Activated naive CD8-positive, alpha-beta T cell treated with anti-CD3 and anti-CD28 coated beads for 36 hours (primary cell): ENCODE measurements at regions not wholly inside any gene's neighbourhood (a gene's known extent, or its start where the extent isn't known, plus 50 kb on each side); places are given as distances from the start of the nearest gene placed in this dataset.
"Not testable (repeated sequence)": the region's sequence is repeated elsewhere in the genome, so short reads cannot be mapped to it uniquely, and the experiment has no call there.

Experiments used
- DNase-seq: peaks from one replicate; pipeline ENCODE4 v3.0.0; 2021
- H3K27ac Mint-ChIP-seq: one replicate; pipeline ENCODE4 v1.8.0; 2022; ENCODE audit warnings: mild to moderate bottlenecking, moderate library complexity, mixed read lengths
- H3K27me3 Mint-ChIP-seq: one replicate; pipeline ENCODE4 v1.8.0; 2022; ENCODE audit warnings: mild to moderate bottlenecking, mixed read lengths
- H3K36me3 Mint-ChIP-seq: one replicate; pipeline ENCODE4 v1.8.0; 2021; ENCODE audit warnings: mild to moderate bottlenecking, mixed read lengths
- H3K4me1 Mint-ChIP-seq: one replicate; pipeline ENCODE4 v1.8.0; 2021; ENCODE audit warnings: mixed read lengths
- H3K4me3 Mint-ChIP-seq: one replicate; pipeline ENCODE4 v1.8.0; 2022; ENCODE audit warnings: mild to moderate bottlenecking, moderate library complexity, mixed read lengths
- H3K9me3 Mint-ChIP-seq: one replicate; pipeline ENCODE4 v1.8.0; 2022; ENCODE audit warnings: mixed read lengths

GRCh38 chr12:131231032-131231980, 277.6 kb downstream of the ADGRD1 start:
- peaks cover 8% of the 10 kb centered on the region for H3K4me1 Mint-ChIP-seq
- H3K4me3 Mint-ChIP-seq = no peak overlapping the region
- H3K36me3 Mint-ChIP-seq = no peaks in the 10 kb centered on the region
- no peak overlapping the region for H3K27ac Mint-ChIP-seq
- DNase-seq = no peak
- no peaks in the 10 kb centered on the region for H3K9me3 Mint-ChIP-seq
- H3K27me3 Mint-ChIP-seq = peaks cover 40% of the 10 kb centered on the region

- Mint-ChIP-seq H3K27me3 (peaks cover 39% of the 10 kb centered on the region), H3K27ac (no peak overlapping the region), H3K4me1 (peaks cover 8% of the 10 kb centered on the region), H3K9me3 (no peaks in the 10 kb centered on the region), H3K36me3 (no peaks in the 10 kb centered on the region), H3K4me3 (no peak overlapping the region)
- DNase-seq = no peak
These were observed 278.3 kb downstream of the ADGRD1 start for GRCh38 chr12:131232036-131232435.

GRCh38 chr12:131232872-131233271, 279.2 kb downstream of the ADGRD1 start:
- H3K4me1 Mint-ChIP-seq, H3K9me3 Mint-ChIP-seq, H3K27ac Mint-ChIP-seq, H3K4me3 Mint-ChIP-seq, DNase-seq, H3K36me3 Mint-ChIP-seq: not testable (repeated sequence)
- H3K27me3 Mint-ChIP-seq = peaks cover 35% of the 10 kb centered on the region

GRCh38 chr12:131233850-131234789, 280.4 kb downstream of the ADGRD1 start:
- H3K4me3 Mint-ChIP-seq, H3K36me3 Mint-ChIP-seq, H3K4me1 Mint-ChIP-seq, DNase-seq, H3K9me3 Mint-ChIP-seq, H3K27ac Mint-ChIP-seq: not testable (repeated sequence)
- peaks cover 26% of the 10 kb centered on the region for H3K27me3 Mint-ChIP-seq

GRCh38 chr12:131234841-131235271, 281.1 kb downstream of the ADGRD1 start:
- DNase-seq, H3K4me3 Mint-ChIP-seq, H3K27ac Mint-ChIP-seq, H3K36me3 Mint-ChIP-seq, H3K4me1 Mint-ChIP-seq, H3K9me3 Mint-ChIP-seq: not testable (repeated sequence)
- H3K27me3 Mint-ChIP-seq = peaks cover 21% of the 10 kb centered on the region

GRCh38 chr12:131235871-131236271, 282.2 kb downstream of the ADGRD1 start:
- peaks cover 6% of the 10 kb centered on the region for H3K4me1 Mint-ChIP-seq
- H3K36me3 Mint-ChIP-seq = no peaks in the 10 kb centered on the region
- H3K27me3 Mint-ChIP-seq = peaks cover 11% of the 10 kb centered on the region
- H3K27ac Mint-ChIP-seq = no peak overlapping the region
- H3K4me3 Mint-ChIP-seq = no peak overlapping the region
- H3K9me3 Mint-ChIP-seq = no peaks in the 10 kb centered on the region
- DNase-seq = no peak

GRCh38 chr12:131239384-131240094, 285.8 kb downstream of the ADGRD1 start:
- peaks cover 3% of the 10 kb centered on the region for H3K9me3 Mint-ChIP-seq
- H3K4me3 Mint-ChIP-seq = no peak overlapping the region
- H3K27ac Mint-ChIP-seq = peak overlapping the region; percentile 34
- H3K36me3 Mint-ChIP-seq = no peaks in the 10 kb centered on the region
- H3K27me3 Mint-ChIP-seq = no peaks in the 10 kb centered on the region
- peaks cover 6% of the 10 kb centered on the region for H3K4me1 Mint-ChIP-seq
- no peak for DNase-seq

- Mint-ChIP-seq H3K36me3 (no peaks in the 10 kb centered on the region), H3K4me3 (no peak overlapping the region), H3K27me3 (no peaks in the 10 kb centered on the region), H3K27ac (no peak overlapping the region), H3K4me1 (peaks cover 6% of the 10 kb centered on the region), H3K9me3 (peaks cover 3% of the 10 kb centered on the region)
- DNase-seq = no peak
These were observed 287.8 kb downstream of the ADGRD1 start for GRCh38 chr12:131241517-131241916.

GRCh38 chr12:131242741-131243496, 289.2 kb downstream of the ADGRD1 start:
- Mint-ChIP-seq H3K27me3 (peaks cover 4% of the 10 kb centered on the region), H3K27ac (no peak overlapping the region), H3K36me3 (no peaks in the 10 kb centered on the region), H3K4me1 (peaks cover 6% of the 10 kb centered on the region), H3K4me3 (peak overlapping the region; percentile 7), H3K9me3 (peaks cover 3% of the 10 kb centered on the region)
- DNase-seq = peak; percentile 33

- H3K27ac Mint-ChIP-seq, H3K9me3 Mint-ChIP-seq, DNase-seq: not testable (repeated sequence)
These were observed 290.5 kb downstream of the ADGRD1 start for GRCh38 chr12:131244157-131244688.

GRCh38 chr12:131245161-131245560, 291.5 kb downstream of the ADGRD1 start:
- not testable (repeated sequence) for H3K36me3 Mint-ChIP-seq, H3K27ac Mint-ChIP-seq, H3K4me3 Mint-ChIP-seq, H3K27me3 Mint-ChIP-seq, H3K9me3 Mint-ChIP-seq, H3K4me1 Mint-ChIP-seq, DNase-seq

More at GRCh38 chr12:131244157-131244688, 290.5 kb downstream of the ADGRD1 start:
- not testable (repeated sequence) for H3K4me3 Mint-ChIP-seq, H3K4me1 Mint-ChIP-seq, H3K36me3 Mint-ChIP-seq, H3K27me3 Mint-ChIP-seq

- Mint-ChIP-seq H3K9me3 (peaks cover 3% of the 10 kb centered on the region), H3K36me3 (no peaks in the 10 kb centered on the region), H3K4me1 (no peaks in the 10 kb centered on the region), H3K4me3 (no peak overlapping the region), H3K27me3 (peaks cover 4% of the 10 kb centered on the region), H3K27ac (no peak overlapping the region)
- DNase-seq = no peak
These were observed 292.1 kb downstream of the ADGRD1 start for GRCh38 chr12:131245564-131246355.

- H3K36me3 Mint-ChIP-seq, DNase-seq, H3K4me3 Mint-ChIP-seq, H3K4me1 Mint-ChIP-seq, H3K27me3 Mint-ChIP-seq, H3K9me3 Mint-ChIP-seq, H3K27ac Mint-ChIP-seq: not testable (repeated sequence)
These were observed 293.5 kb downstream of the ADGRD1 start for GRCh38 chr12:131247026-131247725.
